Stimulated activated naive CD8-positive, alpha-beta T cell treated with anti-CD3 and anti-CD28 coated beads, Interleukin-15, Interleukin-2, amounts not matched to agents 100 U/mL and 50 U/mL, for 24 hours (primary cell): ENCODE measurements at regions not wholly inside any gene's neighbourhood (a gene's known extent, or its start where the extent isn't known, plus 50 kb on each side); places are given as distances from the start of the nearest gene placed in this dataset.
A peak's percentile ranks its signal among the peaks of the same experiment; 100 is the strongest.

Experiments
- ATAC-seq: fragments of 150-1000 bp; cut with Tn5 transposase; one replicate; pipeline ENCODE4 v1.10.0; 2021
- DNase-seq: peaks from one replicate; pipeline ENCODE4 v3.0.0; 2021

DNA sequence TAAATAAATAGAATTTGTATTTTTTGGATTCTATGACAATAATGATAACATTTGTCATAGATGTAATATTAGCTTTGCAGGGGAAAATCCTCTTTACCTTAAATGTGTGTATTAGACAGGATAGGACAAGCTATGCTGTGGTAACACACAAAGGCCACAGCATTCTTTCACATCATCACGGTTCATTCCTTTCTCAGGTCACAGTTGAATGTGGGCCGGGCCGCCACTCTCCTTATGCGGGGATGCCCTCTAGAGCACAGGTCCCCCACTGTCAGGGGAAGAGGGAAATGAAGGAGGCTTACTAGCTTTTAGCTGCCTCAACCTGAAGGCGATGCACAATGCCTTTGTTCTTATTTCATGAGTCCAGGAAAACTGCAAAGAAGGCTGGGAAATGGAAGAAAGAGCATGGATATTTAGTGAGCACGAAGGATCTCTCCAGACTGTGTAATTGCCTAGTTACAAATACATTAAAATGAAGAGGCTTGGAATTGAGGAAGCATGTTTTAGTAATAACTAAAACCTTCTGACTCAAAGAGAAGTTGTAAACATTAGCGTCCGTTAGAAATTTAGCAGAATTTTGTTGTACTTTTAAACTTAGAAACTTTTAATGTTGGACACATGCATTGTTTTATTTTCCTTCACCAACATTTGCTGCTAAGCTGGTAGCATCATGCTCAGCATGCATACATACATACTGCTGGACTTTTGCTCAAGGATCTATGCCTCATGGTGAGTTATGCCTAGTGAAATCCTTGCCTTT lies 248.9 kb upstream of the FOXQ1 start:
- no peak for DNase-seq
- no peak for ATAC-seq

DNA sequence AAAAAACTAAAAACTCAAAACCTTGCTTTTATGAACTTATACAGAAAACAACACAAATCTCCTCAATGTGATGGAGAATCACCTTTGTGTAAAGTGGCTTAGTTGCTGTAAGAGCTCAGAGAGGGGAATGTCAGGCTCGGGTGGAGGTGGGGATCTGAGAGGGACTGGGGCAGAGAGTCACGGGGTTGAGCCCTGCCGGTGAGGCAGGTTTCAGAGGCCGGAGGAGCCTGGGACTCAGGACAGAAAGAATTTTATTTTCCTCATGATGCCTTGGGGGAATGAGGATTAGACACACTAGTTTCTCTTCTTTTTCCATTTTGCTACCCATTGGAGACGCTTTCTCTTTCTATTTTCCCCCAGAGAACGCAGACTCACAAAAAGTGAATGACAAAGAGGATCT lies 252.3 kb upstream of the FOXQ1 start:
- ATAC-seq (no peak), DNase-seq (no peak)

DNA sequence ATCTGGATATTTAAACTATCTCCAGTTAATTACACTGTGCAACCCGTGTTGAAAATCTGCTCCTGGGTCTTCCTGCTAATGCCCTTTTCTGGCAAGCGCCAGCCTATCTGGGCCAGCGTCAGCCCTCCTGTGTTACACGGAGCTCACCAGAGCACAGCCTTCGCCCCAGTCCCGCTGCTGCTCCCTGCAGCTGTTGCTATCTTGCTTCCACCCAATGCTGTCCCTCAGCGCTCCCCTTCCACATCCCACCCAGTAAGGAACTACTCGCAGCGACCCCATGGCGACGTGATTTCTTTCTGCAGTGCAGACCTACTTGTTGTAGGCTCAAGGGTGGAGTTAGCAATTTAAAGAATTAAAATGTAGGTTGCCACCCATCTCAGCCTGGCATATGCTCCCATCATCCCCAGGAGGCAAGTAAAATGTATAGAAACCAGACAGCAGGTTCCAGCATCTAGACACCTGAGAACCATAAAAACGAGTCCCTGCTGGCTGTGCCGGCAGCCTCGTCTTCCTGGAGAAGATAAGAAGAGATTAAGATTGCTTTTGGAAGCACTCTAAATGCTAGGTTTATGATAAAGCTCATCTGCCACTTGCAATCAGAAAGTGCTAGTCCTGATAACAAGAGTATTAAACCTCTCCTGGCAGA lies 254.3 kb upstream of the FOXQ1 start:
- ATAC-seq (no peak), DNase-seq (no peak)

DNA sequence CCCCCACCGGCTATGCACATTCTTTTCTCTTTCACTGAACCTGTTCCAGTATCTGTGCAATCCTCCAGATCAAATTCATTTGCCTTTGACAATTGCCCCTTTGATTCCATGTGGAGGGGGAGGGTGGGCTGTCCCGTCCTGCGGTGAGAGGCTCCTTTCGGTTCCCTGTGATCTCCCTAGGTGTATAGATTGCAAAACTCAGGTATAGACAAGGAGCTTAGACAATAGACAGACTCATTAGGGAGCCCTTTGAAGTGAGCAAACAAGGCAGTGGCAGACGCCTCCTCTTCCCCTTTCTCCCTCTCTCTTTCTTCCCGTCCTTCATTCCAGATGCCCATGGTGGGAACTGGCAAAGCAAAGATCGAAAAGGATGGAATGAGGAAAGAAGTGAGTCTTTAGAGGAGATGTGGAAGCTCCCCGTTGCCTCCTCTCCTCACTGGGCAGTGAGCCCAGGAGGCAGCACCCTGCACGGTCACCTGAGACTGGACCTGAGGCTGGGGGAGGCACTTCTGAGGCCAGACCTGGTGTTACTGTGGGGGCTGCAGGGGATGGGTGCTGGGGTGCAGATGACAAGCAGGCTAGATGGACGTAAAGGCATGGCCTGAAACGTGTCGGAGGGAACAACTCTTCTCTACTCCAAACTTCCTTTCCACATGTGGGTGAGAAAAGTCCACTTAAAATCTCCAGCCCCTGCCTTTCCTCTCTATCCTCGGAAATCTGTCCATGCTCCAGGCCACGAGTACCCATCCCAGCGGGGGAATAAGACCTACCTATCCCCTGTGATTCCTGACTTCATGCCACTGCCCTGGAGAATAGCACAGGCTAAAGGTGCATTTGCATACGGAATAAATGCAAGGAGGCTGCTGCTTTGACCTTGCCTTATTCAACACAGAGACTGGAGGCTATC lies 256.6 kb upstream of the FOXQ1 start:
- DNase-seq (no peak), ATAC-seq (no peak)

DNA sequence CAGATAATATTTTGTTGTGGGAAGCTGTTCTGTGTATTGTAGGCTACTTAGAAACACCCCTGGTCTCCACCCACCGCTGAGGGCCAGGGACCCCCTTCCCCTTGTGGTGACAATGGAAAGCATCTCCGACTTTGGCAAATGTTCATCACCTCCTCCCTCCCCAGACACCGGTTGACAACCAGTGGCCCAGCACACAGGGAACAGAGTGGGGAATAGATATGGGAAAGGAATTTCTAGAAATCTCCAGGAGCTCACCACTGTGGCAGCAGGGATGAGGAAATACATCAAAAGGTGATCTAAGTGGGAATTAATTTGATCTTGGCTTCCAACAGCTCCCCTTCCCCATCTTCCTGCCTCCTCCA lies 257.3 kb upstream of the FOXQ1 start:
- ATAC-seq: no peak
- DNase-seq: no peak

DNA sequence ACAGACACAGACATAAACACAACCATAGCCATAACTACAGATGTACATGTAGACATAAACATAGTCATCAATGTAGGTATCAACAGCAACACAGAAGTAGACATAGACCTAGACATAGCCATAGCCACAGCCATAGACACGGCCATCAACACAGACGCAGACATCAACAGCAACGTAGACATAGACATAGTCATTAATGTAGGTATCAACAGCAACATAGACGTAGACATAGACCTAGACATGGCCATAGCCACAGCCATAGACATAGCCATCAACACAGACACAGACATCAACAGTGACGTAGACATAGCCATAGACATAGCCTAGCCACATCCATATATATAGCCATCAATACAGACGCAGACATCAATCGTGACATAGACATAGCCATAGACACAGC lies 258.3 kb upstream of the FOXQ1 start:
- DNase-seq: no peak
- ATAC-seq: no peak

DNA sequence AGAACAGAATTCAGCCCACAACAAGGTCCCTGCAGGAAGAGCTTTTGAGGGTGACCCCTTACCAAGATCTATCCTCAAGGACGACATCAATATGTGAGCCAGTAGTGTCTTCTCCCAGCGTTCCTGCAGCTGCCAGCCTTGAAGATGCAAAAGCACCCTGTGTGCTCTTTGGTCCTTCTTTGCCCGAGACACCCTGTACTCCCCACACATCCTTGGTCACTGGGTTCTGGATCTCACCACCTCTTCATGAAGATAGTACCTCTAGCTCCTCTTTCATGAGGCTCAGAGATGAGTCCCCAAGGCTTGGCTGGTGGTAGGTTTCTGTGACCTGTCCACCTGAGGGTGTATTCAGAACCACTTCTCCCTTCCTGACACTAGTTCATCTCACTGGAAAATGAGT lies 259.6 kb upstream of the FOXQ1 start:
- DNase-seq (no peak), ATAC-seq (no peak)

DNA sequence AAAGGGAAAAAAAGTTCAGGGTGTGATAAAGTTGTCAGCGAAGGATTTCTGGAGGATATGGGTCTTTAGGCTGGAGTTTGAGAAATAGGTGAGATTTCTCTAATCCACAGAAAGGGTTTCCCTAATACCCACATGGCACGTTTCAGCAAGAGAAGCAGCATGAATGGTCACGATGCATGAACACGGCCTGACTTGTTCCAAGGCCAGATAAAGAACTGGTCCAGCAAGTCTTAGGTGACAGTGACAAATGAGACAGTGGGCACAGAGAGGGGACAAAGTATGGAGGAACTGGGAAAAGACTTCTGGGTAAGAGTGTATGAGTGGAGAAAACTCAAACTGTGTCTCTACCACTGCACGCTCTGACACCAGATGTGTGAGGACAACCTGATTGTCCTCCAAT lies 262.0 kb upstream of the FOXQ1 start:
- ATAC-seq (no peak), DNase-seq (no peak)

DNA sequence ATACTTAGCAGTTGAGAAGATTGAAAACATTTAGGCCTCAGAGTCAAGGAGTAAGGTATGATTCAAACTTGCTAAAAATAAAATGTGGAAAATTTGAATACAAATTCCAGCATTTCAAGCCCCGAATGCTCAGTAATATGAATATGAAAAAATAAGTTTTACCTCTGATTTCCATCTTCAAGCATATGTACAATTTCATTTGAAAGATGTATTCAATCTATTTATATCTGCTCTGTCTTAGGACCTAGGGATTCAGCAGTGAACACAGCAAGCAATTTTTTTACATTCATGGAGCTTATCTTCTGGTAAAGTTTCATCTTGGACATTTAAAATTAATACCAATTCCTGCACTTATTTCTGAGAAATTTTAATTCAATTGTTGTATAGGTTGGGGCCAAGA lies 262.7 kb upstream of the FOXQ1 start:
- DNase-seq: no peak
- no peak for ATAC-seq

DNA sequence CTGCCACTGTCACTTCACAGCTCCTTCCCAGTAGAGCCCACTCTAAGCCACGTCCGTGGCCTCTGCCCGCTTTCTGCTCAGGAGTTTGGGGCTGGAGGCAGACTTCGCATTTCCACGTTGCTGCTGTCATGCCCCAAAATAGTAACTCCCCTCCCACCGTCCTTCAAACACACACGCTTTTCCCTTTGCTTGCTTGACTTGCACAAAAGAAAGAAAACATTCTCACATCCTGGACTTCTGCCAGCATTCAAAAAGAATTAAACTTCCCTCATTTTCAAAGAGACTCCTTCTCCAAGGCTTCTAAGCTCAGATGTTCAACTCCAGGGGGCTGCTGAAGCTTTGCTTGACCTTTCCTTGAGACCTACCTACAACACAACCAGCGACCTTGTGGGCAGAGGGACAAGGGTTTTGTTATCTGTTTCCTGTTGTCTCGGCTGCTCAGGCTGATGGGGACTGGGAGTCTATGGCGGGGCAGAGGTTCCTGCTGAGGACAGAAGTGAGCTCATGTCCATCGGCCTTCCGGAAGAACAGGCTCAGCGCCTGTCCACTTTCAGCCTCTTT lies 263.8 kb upstream of the FOXQ1 start:
- DNase-seq (no peak), ATAC-seq (no peak)

DNA sequence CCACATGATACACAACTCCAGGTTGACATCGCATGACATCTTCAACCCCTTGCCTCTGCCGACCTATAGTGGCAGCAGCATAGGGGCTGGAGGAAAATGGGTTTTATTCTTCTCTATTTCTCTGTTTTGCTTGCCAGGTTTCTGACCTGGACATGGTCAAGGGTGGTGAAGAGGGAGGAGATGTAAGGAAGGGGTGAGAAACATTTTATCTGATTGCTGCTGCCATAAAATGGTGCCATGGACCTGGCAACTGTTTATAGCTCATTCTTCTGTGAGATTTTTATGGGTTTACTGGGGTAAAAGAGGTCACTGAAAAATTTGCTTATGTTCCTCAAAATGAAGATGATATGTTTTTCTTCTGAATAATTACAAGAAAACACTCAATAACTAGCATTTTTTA lies 266.7 kb upstream of the FOXQ1 start:
- ATAC-seq: no peak
- DNase-seq: no peak

DNA sequence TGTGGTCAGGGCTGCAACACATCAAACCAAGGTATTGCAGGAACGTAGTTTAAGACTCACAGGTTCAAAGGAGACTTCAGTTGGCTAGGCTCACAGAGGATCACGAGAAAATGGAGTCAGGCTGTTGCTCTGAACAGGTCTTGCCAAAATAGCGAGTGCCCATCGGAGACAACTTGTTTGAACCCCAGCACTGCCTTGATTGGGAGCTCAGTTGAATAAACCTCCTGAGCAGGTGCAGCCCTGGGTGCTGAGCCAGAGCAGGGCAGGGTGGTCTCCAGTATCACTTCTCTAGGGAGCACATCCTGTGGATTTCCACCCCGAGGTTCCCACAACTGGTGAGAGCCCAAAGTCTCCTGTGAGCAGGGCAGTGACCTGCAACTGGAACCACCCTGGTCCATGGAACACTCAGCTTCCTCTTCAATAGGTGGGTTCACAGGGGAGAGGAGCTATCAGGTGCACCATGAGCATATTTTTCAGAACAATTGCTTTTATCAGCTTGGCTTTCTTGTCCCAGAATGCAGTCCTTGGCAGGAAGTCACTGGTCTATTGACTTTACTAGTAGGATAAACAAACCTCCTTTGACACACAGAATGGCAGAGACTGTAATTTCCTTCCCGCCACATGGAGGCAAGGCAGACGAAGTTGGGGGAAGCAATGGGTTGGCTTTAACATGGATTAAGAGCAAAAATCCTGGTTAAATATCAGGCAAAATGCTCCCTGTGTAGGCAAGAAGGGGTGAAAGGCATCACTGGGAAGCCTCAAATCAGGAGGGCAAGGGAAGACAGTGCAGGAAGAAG lies 267.7 kb upstream of the FOXQ1 start:
- ATAC-seq: no peak
- DNase-seq: no peak

DNA sequence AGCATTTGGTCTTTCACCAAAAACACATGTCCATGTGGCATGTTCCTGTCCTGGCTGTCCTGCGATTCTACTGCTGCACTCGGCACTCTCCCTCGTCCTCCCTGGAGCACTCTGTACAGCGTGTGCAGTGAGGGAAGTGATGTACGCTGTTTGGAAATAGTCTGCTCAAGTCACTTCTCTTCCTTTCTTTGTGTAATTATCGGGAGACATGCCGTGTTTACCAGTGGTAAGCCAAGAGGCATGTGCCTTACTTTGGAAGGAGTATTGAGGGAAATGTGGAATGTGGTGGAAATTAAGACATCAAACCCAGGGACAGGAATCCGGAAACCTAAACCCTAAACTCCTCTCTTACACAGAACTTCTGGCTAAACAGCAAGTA lies 268.5 kb upstream of the FOXQ1 start:
- ATAC-seq (no peak), DNase-seq (no peak)

DNA sequence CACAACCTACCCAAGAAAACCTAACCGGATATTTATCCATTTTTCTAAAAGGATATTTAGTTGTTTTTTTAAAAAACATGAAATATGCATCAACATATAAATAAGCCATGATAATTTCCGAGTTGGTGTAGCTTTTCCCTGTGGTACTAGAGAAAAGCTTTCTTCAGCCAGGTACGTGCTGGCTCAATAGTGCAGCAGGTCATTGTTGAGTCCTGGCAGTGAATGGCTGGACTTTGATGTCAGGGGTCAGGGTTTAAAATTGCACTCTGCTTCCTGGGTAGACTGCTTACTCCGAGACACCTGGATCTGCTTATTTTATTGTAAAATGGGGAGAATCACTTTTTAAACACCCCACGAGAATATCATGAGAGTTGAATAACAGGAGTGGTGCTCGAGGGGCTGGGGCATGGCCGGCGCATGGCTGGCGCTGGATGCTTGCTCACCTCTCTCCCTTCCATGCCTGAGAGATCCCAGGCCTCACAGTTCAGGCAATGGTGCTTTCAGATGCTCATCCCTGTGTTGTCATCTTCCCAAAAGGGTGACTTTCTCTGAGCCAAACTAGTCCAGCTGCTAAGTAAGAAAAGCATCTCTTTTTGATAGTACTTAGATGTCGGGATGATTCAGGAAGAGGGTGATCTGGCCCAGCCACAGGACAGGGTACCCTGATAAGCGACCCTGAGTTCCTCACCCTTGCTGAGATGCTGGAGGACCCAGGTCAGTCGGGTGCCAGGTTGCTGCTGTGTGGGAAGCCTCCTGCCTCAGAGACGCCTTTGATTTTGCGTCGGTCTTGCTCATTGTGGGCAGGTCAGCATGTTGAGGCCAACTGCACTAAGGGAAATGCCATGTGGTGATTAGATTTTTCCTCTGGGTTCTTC lies 269.1 kb upstream of the FOXQ1 start:
- DNase-seq: no peak
- ATAC-seq: no peak

DNA sequence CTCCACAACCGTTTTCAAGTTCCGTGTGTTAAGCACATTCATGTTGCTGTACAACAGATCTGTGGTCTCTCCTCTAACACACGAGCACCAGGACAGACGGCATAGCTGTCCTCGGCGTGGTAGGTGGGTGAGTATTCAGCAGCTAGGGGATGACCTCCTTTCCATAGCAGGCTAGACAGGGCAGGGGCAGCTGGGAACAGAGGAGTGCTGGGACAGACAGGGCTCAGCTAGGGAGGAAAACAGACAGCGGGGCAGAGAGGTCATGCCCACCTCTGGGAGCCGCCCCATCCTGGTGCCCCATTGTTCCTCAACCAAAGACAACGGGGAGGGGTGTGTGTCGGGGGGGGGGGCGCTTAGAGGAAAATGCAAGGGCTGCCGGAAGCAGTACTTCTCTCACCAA lies 271.5 kb upstream of the FOXQ1 start:
- DNase-seq (no peak), ATAC-seq (peak; percentile 19)

DNA sequence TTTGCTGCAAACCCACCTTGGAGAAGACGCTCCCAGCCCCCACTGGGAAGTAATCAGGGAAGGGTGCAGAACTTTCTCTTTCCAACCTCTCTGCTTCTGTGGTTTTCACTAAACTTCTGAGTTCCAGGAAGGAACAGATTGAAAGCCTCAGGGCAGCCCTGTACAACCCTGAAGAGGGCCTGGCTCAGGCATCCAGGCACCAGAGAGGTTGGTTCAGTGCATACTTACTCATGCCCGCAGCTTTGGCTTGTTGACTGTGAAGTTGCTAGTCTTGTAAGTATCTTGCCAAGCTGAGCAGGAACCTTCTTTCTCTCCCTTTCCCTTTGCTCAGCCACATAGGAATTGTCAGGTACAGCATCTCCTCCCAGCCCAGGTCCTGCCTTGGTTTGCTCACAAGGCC lies 272.2 kb upstream of the FOXQ1 start:
- no peak for ATAC-seq
- DNase-seq: no peak

DNA sequence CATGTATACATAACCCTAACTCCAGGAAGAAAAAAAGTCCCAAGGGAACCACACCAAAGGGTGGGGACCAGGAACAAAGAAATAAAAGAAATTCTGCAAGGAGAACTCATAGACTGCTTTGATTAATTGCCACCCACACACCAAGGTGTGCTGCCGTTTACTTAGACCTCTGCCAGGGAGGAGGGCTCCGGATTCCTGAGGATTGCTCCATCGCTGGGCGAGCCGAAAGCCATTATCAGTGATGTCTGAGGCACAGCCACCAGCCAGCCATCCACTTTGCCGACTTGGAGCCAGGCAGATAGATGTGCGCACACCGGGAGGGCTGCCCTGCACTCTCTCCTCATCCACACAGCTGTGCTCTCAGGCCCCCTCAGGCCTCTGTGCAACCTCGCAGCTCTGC lies 272.7 kb upstream of the FOXQ1 start:
- ATAC-seq: no peak
- DNase-seq: no peak

DNA sequence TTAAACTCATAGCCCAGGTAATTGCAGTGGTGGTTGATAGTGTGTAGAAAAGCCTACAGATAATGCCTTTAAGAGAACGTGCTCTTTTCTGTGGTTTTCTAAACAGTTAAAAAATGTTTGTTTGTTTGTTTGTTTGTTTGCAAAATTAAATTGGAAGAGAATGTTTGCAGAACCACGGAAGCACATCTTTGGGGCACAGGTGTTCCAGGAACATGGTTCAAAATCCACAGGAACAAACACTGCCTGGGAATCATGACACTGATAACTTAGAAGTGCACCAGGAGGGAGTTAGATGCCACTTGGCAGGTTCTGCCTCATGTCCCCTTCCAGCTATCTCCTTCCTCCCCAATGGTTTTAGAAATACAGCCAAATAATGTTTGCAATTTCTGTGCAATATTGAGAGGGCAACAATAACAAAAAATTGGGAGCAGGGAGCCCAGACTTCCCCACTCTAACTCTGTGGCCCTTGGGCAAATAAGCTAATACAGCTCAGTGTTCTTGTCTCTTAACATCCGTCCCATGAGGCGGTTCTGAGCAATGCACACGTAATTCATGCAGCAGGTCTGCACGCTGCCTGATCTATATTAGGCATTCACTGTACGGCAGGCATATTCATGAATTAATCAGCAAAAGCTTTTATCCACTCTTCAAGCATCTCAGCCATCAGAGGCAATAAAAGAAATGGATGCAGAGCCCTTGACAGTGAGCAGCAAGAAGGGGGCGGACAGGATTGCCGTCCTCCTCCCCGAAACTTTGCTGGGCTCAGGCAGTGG lies 274.3 kb upstream of the FOXQ1 start:
- no peak for ATAC-seq

DNA sequence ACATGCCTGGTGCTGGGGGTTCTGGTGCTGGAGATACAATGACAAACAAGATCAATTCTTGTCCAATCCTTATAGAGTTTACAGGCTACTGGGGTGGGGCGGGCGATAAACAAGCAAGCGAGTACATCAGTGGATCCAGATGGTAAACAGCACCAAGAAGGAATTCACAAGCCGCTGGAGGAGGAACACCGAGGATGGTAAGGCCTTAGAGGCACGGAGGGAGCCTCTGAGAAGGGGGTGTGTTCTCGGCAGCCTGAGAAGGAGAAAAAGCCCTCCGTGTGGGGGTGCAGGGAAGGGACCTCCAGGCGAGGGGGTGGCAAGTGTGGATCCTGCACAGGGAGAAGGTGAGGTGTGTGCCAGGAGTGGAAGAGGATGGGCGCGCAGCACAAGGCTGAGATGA lies 276.5 kb upstream of the FOXQ1 start:
- ATAC-seq (no peak), DNase-seq (no peak)

More for the DNA sequence above, 274.3 kb upstream of the FOXQ1 start:
- DNase-seq: no peak

DNA sequence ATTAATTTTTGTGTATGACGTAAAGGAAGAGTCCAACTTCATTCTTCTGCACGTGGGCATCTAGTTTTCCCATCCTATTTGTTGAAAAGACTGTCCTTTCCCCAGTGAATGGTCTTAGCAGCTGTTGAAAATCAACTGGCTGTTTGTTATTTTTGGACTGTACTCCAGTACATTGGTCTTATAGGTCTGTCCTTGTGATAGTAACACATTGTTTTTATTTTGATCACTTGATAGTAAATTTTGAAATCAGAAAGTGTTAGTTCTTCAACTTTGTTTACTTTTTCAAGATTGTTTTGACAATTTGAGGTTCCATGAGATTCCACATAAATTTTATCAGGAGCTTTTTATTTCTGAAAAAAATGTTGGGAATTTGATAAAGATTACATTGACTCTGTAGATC lies 280.2 kb upstream of the FOXQ1 start:
- DNase-seq: no peak
- ATAC-seq: no peak
